ENCODE measurements at regions not wholly inside any gene's neighbourhood (a gene's known extent, or its start where the extent isn't known, plus 50 kb on each side); places are given as distances from the start of the nearest gene placed in this dataset.

GRCh38 chr15:62958528-62959363, 83.8 kb upstream of the TPM1 start:
- DNase-seq (ENCODE audit: low spot score in 2 of 2) = no peak
- no peaks in the 10 kb centered on the region for H3K9me3 Mint-ChIP-seq
- H3K36me3 Mint-ChIP-seq = no peaks in the 10 kb centered on the region
- no peak overlapping the region for H3K27ac Mint-ChIP-seq
- ATAC-seq = no peak

GRCh38 chr15:62961134-62961533, 81.4 kb upstream of the TPM1 start:
- ATAC-seq (no peak), DNase-seq (ENCODE audit: low spot score in 2 of 2) (no peak)
- Mint-ChIP-seq H3K36me3 (no peaks in the 10 kb centered on the region), H3K27ac (no peak overlapping the region), H3K9me3 (no peaks in the 10 kb centered on the region)

GRCh38 chr15:62962101-62962995, 80.2 kb upstream of the TPM1 start:
- DNase-seq (ENCODE audit: low spot score in 2 of 2) (no peak), ATAC-seq (no peak)
- no peaks in the 10 kb centered on the region for H3K9me3 Mint-ChIP-seq
- H3K36me3 Mint-ChIP-seq = no peaks in the 10 kb centered on the region
- no peak overlapping the region for H3K27ac Mint-ChIP-seq

- H3K36me3 Mint-ChIP-seq = no peaks in the 10 kb centered on the region
- DNase-seq (ENCODE audit: low spot score in 2 of 2) = no peak
- no peaks in the 10 kb centered on the region for H3K9me3 Mint-ChIP-seq
- ATAC-seq = no peak
- no peak overlapping the region for H3K27ac Mint-ChIP-seq
Observed at GRCh38 chr15:62964251-62964650, 78.3 kb upstream of the TPM1 start.

GRCh38 chr15:62966294-62967078, 76.1 kb upstream of the TPM1 start:
- Mint-ChIP-seq H3K9me3 (no peaks in the 10 kb centered on the region), H3K27ac (no peak overlapping the region), H3K36me3 (no peaks in the 10 kb centered on the region)
- no peak for DNase-seq (ENCODE audit: low spot score in 2 of 2)
- no peak for ATAC-seq

- Mint-ChIP-seq H3K27ac (no peak overlapping the region), H3K36me3 (no peaks in the 10 kb centered on the region), H3K9me3 (no peaks in the 10 kb centered on the region)
- ATAC-seq = no peak
- DNase-seq (ENCODE audit: low spot score in 2 of 2) = no peak
Observed at GRCh38 chr15:62968699-62969098, 73.8 kb upstream of the TPM1 start.

- H3K27ac Mint-ChIP-seq = no peak overlapping the region
Observed at GRCh38 chr15:62969442-62970089, 73.0 kb upstream of the TPM1 start.

GRCh38 chr15:62972814-62973213, 69.7 kb upstream of the TPM1 start:
- H3K36me3 Mint-ChIP-seq = no peaks in the 10 kb centered on the region
- H3K27ac Mint-ChIP-seq = no peak overlapping the region
- ATAC-seq (no peak), DNase-seq (ENCODE audit: low spot score in 2 of 2) (no peak)
- H3K9me3 Mint-ChIP-seq = no peaks in the 10 kb centered on the region

More at GRCh38 chr15:62969442-62970089, 73.0 kb upstream of the TPM1 start:
- DNase-seq (ENCODE audit: low spot score in 2 of 2) = no peak
- no peaks in the 10 kb centered on the region for H3K36me3 Mint-ChIP-seq
- no peak for ATAC-seq
- H3K9me3 Mint-ChIP-seq = no peaks in the 10 kb centered on the region

GRCh38 chr15:62975515-62975914, 67.0 kb upstream of the TPM1 start:
- Mint-ChIP-seq H3K36me3 (no peaks in the 10 kb centered on the region), H3K27ac (no peak overlapping the region), H3K9me3 (no peaks in the 10 kb centered on the region)
- DNase-seq (ENCODE audit: low spot score in 2 of 2) (no peak), ATAC-seq (no peak)

- Mint-ChIP-seq H3K36me3 (no peaks in the 10 kb centered on the region), H3K9me3 (no peaks in the 10 kb centered on the region), H3K27ac (no peak overlapping the region)
- no peak for ATAC-seq
- DNase-seq (ENCODE audit: low spot score in 2 of 2) = no peak
Observed at GRCh38 chr15:62976301-62976881, 66.2 kb upstream of the TPM1 start.

- DNase-seq (ENCODE audit: low spot score in 2 of 2) (no peak), ATAC-seq (no peak)
- Mint-ChIP-seq H3K27ac (no peak overlapping the region), H3K36me3 (no peaks in the 10 kb centered on the region), H3K9me3 (no peaks in the 10 kb centered on the region)
Observed at GRCh38 chr15:62977952-62978811, 64.4 kb upstream of the TPM1 start.

- Mint-ChIP-seq H3K27ac (no peak overlapping the region), H3K9me3 (no peaks in the 10 kb centered on the region), H3K36me3 (no peaks in the 10 kb centered on the region)
- ATAC-seq (no peak), DNase-seq (ENCODE audit: low spot score in 2 of 2) (no peak)
Observed at GRCh38 chr15:62979252-62979651, 63.3 kb upstream of the TPM1 start.

- Mint-ChIP-seq H3K27ac (no peak overlapping the region), H3K9me3 (no peaks in the 10 kb centered on the region), H3K36me3 (no peaks in the 10 kb centered on the region)
- DNase-seq (ENCODE audit: low spot score in 2 of 2) = no peak
- ATAC-seq = no peak
Observed at GRCh38 chr15:62981071-62981470, 61.5 kb upstream of the TPM1 start.

GRCh38 chr15:62983956-62984355, 58.6 kb upstream of the TPM1 start:
- Mint-ChIP-seq H3K9me3 (no peaks in the 10 kb centered on the region), H3K27ac (no peak overlapping the region), H3K36me3 (no peaks in the 10 kb centered on the region)
- no peak for DNase-seq (ENCODE audit: low spot score in 2 of 2)
- ATAC-seq = no peak

GRCh38 chr15:62985768-62986167, 56.8 kb upstream of the TPM1 start:
- H3K36me3 Mint-ChIP-seq = no peaks in the 10 kb centered on the region

More at GRCh38 chr15:62985768-62986167, 56.8 kb upstream of the TPM1 start:
- Mint-ChIP-seq H3K9me3 (no peaks in the 10 kb centered on the region), H3K27ac (no peak overlapping the region)
- DNase-seq (ENCODE audit: low spot score in 2 of 2) (no peak), ATAC-seq (no peak)
